CD14-positive monocyte (primary cell): ENCODE measurements at regions not wholly inside any gene's neighbourhood (a gene's known extent, or its start where the extent isn't known, plus 50 kb on each side); places are given as distances from the start of the nearest gene placed in this dataset.

Experiments used
- DNase-seq, 3 donors: peaks; one replicate each; pipeline ENCODE4 v3.0.0-alpha.2; 2011 to 2022
- H2AFZ ChIP-seq: 2 replicates; pipeline ENCODE4 v1.6.0; 2012; ENCODE audit warnings: mild to moderate bottlenecking, low read depth, low read length, inconsistent platforms; ENCODE audit not compliant: insufficient read depth, poor library complexity, severe bottlenecking
- H3K27ac ChIP-seq, 2 donors: 1 replicate in 1 of 2; 2 replicates in 1 of 2; pipeline ENCODE4 v1.5.1; 2012 to 2013; ENCODE audit warnings: low read length in 2 of 2, control low read depth in 1 of 2, inconsistent platforms in 1 of 2, low read depth in 1 of 2, mild to moderate bottlenecking in 1 of 2
- H3K27me3 ChIP-seq, 2 donors: one replicate each; pipeline versions ENCODE4 v1.6.0 to v1.6.1; 2011 to 2013; ENCODE audit warnings: low read length in 2 of 2; ENCODE audit not compliant: control insufficient read depth in 2 of 2, insufficient read depth in 2 of 2
- H3K36me3 ChIP-seq, 2 donors: replicated peaks in 1 of 2; 1 replicate in 1 of 2; 2 replicates in 1 of 2; pipeline versions ENCODE4 v1.5.1 to v1.6.1; 2012 to 2013; ENCODE audit warnings: low read length in 2 of 2, control low read depth in 1 of 2, inconsistent platforms in 1 of 2, mild to moderate bottlenecking in 1 of 2; ENCODE audit not compliant: insufficient read depth in 2 of 2, control insufficient read depth in 1 of 2
- H3K4me1 ChIP-seq, 2 donors: 1 replicate in 1 of 2; 2 replicates in 1 of 2; pipeline versions ENCODE4 v1.5.1 to v1.6.1; 2012 to 2013; ENCODE audit warnings: low read length in 2 of 2, control low read depth in 1 of 2, inconsistent platforms in 1 of 2, mild to moderate bottlenecking in 1 of 2, moderate library complexity in 1 of 2; ENCODE audit not compliant: insufficient read depth in 2 of 2, control insufficient read depth in 1 of 2
- H3K4me2 ChIP-seq: replicated peaks from 2 replicates; pipeline ENCODE3; 2012; ENCODE audit warnings: low read length, moderate library complexity, mild to moderate bottlenecking; ENCODE audit not compliant: poor library complexity, severe bottlenecking; ENCODE audit errors: extremely low read depth
- H3K4me3 ChIP-seq, 3 experiments: fragments of 200-600 bp in 1 of 3; sonication (generic) in 1 of 3; replicated peaks in 1 of 3; 1 replicate in 2 of 3; 2 replicates in 1 of 3; pipeline ENCODE4 v1.5.1; 2011 to 2013; ENCODE audit warnings: low read length in 3 of 3, mild to moderate bottlenecking in 3 of 3, control low read depth in 2 of 3, low read depth in 2 of 3, inconsistent platforms in 1 of 3, moderate library complexity in 1 of 3
- H3K79me2 ChIP-seq: 2 replicates; pipeline ENCODE4 v1.6.0; 2012; ENCODE audit warnings: mild to moderate bottlenecking, control low read depth, inconsistent platforms, low read length, moderate library complexity; ENCODE audit not compliant: insufficient read depth
- H3K9ac ChIP-seq: 2 replicates; pipeline ENCODE4 v1.6.0; 2017; ENCODE audit warnings: low read length, mild to moderate bottlenecking; ENCODE audit not compliant: insufficient read depth, poor library complexity, severe bottlenecking
- H3K9me3 ChIP-seq, 2 donors: replicated peaks in 1 of 2; 1 replicate in 1 of 2; 2 replicates in 1 of 2; pipeline versions ENCODE4 v1.5.1 to v1.6.1; 2012 to 2013; ENCODE audit warnings: low read length in 2 of 2, control low read depth in 1 of 2; ENCODE audit not compliant: control insufficient read depth in 1 of 2, insufficient read depth in 1 of 2
- H4K20me1 ChIP-seq: 2 replicates; pipeline ENCODE4 v1.6.0; 2012; ENCODE audit warnings: mild to moderate bottlenecking, low read length, control low read depth, moderate library complexity; ENCODE audit not compliant: insufficient read depth
- H3K27ac Mint-ChIP-seq, 7 donors: one replicate each; pipeline ENCODE4 v1.8.0; 2020; ENCODE audit warnings: mild to moderate bottlenecking in 7 of 7, mixed read lengths in 7 of 7, moderate library complexity in 6 of 7, inconsistent platforms in 2 of 7
- H3K27me3 Mint-ChIP-seq, 3 donors: one replicate each; pipeline ENCODE4 v1.8.0; 2021 to 2022; ENCODE audit warnings: low read depth in 3 of 3, mild to moderate bottlenecking in 3 of 3, mixed read lengths in 3 of 3, moderate library complexity in 3 of 3, inconsistent platforms in 1 of 3
- H3K36me3 Mint-ChIP-seq, 2 donors: one replicate each; pipeline ENCODE4 v1.8.0; 2020; ENCODE audit warnings: mixed read lengths in 2 of 2, inconsistent platforms in 1 of 2, mild to moderate bottlenecking in 1 of 2
- H3K4me1 Mint-ChIP-seq: one replicate; pipeline ENCODE4 v1.8.0; 2020; ENCODE audit warnings: mild to moderate bottlenecking, mixed read lengths
- H3K4me3 Mint-ChIP-seq, 2 donors: one replicate each; pipeline ENCODE4 v1.8.0; 2020; ENCODE audit warnings: mild to moderate bottlenecking in 2 of 2, mixed read lengths in 2 of 2, moderate library complexity in 1 of 2
- H3K9me3 Mint-ChIP-seq, 7 donors: one replicate each; pipeline ENCODE4 v1.8.0; 2020 to 2022; ENCODE audit warnings: mixed read lengths in 7 of 7, mild to moderate bottlenecking in 6 of 7, moderate library complexity in 6 of 7, inconsistent platforms in 2 of 7
- WGBS: methylation state at CpG from one replicate; pipeline ENCODE4 v1.1.5; 2013; ENCODE audit warnings: missing lambda C conversion rate; ENCODE audit not compliant: insufficient coverage; 5-methylcytosine and 5-hydroxymethylcytosine counted together
- intact Hi-C, 2 donors: fragments of 100-400 bp; cut with micrococcal nuclease; formaldehyde crosslinking; loops; one replicate each; pipeline versions ENCODE4 v1.15.0 to v1.15.1; 2023
- TF ChIP-seq, protein P1 (sequence below): fragments of 200-600 bp; IDR thresholded peaks from one replicate; pipeline ENCODE4 v1.8.0; 2022; ENCODE audit warnings: antibody characterized with exemption, mild to moderate bottlenecking

DNA sequence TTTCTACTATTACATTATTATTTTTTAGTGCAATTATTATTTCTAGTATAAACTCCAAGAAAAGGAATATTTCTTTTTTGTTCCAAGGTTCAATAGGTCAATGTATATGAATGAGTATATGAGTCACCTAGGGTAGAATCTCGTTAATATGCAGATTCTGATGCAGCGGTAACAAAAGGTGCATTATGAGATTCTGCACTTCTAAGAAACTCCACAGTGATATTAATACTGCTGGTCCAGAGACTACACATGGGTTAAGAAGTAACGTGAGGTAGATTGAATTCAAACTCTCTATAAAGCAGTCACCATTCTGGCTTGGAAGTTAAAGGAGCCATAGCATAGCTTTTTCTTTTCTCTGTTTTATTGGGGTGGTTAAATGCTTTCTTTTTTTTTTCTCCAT lies 596.2 kb upstream of the TBL1XR1 start:
- WGBS, result no CpG with 5 or more reads among the region's 3 CpGs

DNA sequence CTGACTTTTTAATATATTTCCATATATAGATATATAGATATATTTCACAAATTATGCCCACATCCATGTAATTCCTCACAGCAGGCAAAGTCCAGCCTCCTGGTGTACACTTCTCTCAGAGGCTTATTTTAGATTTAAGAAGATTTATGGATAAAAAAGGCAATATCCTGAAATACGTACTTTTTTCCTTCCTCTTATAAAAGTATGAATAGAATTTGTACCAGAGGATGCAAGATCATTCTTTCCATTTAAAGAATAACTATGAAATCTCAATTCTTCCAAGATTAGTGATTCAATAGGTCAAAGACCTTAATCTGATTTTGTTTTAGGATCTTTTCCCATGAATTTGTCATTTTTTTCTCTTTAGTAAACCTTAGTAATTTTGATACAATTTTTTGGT lies 597.9 kb upstream of the TBL1XR1 start:
- no peak overlapping the region for H3K9ac ChIP-seq
- H4K20me1 ChIP-seq, result no peaks in the 10 kb centered on the region
- H3K9me3 ChIP-seq, result no peaks in the 10 kb centered on the region
- Mint-ChIP-seq H3K27ac (no peak overlapping the region), H3K9me3 (peaks cover 0 to 4% (median 1%) of the 10 kb centered on the region in 7 donors), H3K36me3 (peaks cover 0 to 1% of the 10 kb centered on the region in 2 donors), H3K4me3 (no peak overlapping the region), H3K27me3 (peaks cover 0 to 1% (median 0%) of the 10 kb centered on the region in 3 donors), H3K4me1 (no peaks in the 10 kb centered on the region)
- H3K27me3 ChIP-seq, result no peaks in the 10 kb centered on the region
- intact Hi-C loops, result no loop called here
- no peak overlapping the region for H3K4me2 ChIP-seq
- DNase-seq, result no peak
- no peaks in the 10 kb centered on the region for H3K4me1 ChIP-seq
- H2AFZ ChIP-seq, result no peak overlapping the region
- H3K79me2 ChIP-seq, result no peaks in the 10 kb centered on the region
- WGBS, result no CpG with 5 or more reads among the region's 1 CpG
- no peak overlapping the region for H3K4me3 ChIP-seq
- H3K27ac ChIP-seq, result no peak overlapping the region
- no peaks in the 10 kb centered on the region for H3K36me3 ChIP-seq
- TF ChIP-seq, protein P1, sequence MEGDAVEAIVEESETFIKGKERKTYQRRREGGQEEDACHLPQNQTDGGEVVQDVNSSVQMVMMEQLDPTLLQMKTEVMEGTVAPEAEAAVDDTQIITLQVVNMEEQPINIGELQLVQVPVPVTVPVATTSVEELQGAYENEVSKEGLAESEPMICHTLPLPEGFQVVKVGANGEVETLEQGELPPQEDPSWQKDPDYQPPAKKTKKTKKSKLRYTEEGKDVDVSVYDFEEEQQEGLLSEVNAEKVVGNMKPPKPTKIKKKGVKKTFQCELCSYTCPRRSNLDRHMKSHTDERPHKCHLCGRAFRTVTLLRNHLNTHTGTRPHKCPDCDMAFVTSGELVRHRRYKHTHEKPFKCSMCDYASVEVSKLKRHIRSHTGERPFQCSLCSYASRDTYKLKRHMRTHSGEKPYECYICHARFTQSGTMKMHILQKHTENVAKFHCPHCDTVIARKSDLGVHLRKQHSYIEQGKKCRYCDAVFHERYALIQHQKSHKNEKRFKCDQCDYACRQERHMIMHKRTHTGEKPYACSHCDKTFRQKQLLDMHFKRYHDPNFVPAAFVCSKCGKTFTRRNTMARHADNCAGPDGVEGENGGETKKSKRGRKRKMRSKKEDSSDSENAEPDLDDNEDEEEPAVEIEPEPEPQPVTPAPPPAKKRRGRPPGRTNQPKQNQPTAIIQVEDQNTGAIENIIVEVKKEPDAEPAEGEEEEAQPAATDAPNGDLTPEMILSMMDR, result no peak

More for the DNA sequence above, 596.2 kb upstream of the TBL1XR1 start:
- Histone ChIP-seq H3K4me1 (no peaks in the 10 kb centered on the region), H3K79me2 (no peaks in the 10 kb centered on the region), H3K9me3 (no peaks in the 10 kb centered on the region), H3K4me2 (no peak overlapping the region), H4K20me1 (no peaks in the 10 kb centered on the region), H2AFZ (no peak overlapping the region), H3K4me3 (no peak overlapping the region), H3K27ac (no peak overlapping the region), H3K27me3 (no peaks in the 10 kb centered on the region), H3K9ac (no peak overlapping the region), H3K36me3 (no peaks in the 10 kb centered on the region)
- no peak overlapping the region for H3K4me3 Mint-ChIP-seq
- TF ChIP-seq, protein P1, result no peak
- H3K27me3 Mint-ChIP-seq, result no peaks in the 10 kb centered on the region
- intact Hi-C loops, result no loop called here
- peaks cover 0 to 2% (median 1%) of the 10 kb centered on the region in 7 donors for H3K9me3 Mint-ChIP-seq
- DNase-seq, result no peak
- no peaks in the 10 kb centered on the region for H3K4me1 Mint-ChIP-seq
- no peak overlapping the region for H3K27ac Mint-ChIP-seq
- peaks cover 0 to 1% of the 10 kb centered on the region in 2 donors for H3K36me3 Mint-ChIP-seq
